ENCODE measurements at regions not wholly inside any gene's neighbourhood (a gene's known extent, or its start where the extent isn't known, plus 50 kb on each side); places are given as distances from the start of the nearest gene placed in this dataset.

- Histone ChIP-seq H3K27ac (no peak overlapping the region), H3K27me3 (no peaks in the 10 kb centered on the region), H2AFZ (replicated peaks) (peak overlapping the region; percentile 45), H3K79me2 (ENCODE audit: low read depth) (no peaks in the 10 kb centered on the region), H4K20me1 (ENCODE audit: low read depth) (no peaks in the 10 kb centered on the region), H3K36me3 (no peaks in the 10 kb centered on the region), H3K4me2 (no peak overlapping the region), H3K4me1 (no peaks in the 10 kb centered on the region), H3F3A (ENCODE audit: low read depth) (no peaks in the 10 kb centered on the region), H3K9ac (no peak overlapping the region), H3K4me3 (no peak overlapping the region), H3K9me3 (ENCODE audit: low read depth) (no peaks in the 10 kb centered on the region)
- DNase-seq (ENCODE audit: low spot score) = no peak
- Mint-ChIP-seq H3K27ac (no peak overlapping the region), H3K4me1 (peaks cover 7% of the 10 kb centered on the region), H3K4me3 (no peak overlapping the region), H3K36me3 (no peaks in the 10 kb centered on the region), H3K27me3 (ENCODE audit: insufficient read depth, low read depth) (peaks cover 2% of the 10 kb centered on the region), H3K9me3 (no peaks in the 10 kb centered on the region)
- TF ChIP-seq, protein P1, sequence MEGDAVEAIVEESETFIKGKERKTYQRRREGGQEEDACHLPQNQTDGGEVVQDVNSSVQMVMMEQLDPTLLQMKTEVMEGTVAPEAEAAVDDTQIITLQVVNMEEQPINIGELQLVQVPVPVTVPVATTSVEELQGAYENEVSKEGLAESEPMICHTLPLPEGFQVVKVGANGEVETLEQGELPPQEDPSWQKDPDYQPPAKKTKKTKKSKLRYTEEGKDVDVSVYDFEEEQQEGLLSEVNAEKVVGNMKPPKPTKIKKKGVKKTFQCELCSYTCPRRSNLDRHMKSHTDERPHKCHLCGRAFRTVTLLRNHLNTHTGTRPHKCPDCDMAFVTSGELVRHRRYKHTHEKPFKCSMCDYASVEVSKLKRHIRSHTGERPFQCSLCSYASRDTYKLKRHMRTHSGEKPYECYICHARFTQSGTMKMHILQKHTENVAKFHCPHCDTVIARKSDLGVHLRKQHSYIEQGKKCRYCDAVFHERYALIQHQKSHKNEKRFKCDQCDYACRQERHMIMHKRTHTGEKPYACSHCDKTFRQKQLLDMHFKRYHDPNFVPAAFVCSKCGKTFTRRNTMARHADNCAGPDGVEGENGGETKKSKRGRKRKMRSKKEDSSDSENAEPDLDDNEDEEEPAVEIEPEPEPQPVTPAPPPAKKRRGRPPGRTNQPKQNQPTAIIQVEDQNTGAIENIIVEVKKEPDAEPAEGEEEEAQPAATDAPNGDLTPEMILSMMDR (IDR thresholded peaks at IDR 0.05) = no peak
These were observed 225.3 kb upstream of the FOXQ1 start for GRCh38 chr6:1086446-1087153.

- Mint-ChIP-seq H3K36me3 (no peaks in the 10 kb centered on the region), H3K4me1 (peaks cover 19% of the 10 kb centered on the region), H3K27me3 (ENCODE audit: insufficient read depth, low read depth) (peaks cover 5% of the 10 kb centered on the region), H3K9me3 (peaks cover 5% of the 10 kb centered on the region), H3K27ac (no peak overlapping the region), H3K4me3 (no peak overlapping the region)
- Histone ChIP-seq H3K9me3 (ENCODE audit: low read depth) (no peaks in the 10 kb centered on the region), H3K27me3 (no peaks in the 10 kb centered on the region), H3K36me3 (no peaks in the 10 kb centered on the region), H3K4me2 (no peak overlapping the region), H3K4me3 (no peak overlapping the region), H2AFZ (replicated peaks) (no peak overlapping the region), H3K27ac (no peak overlapping the region), H3K4me1 (peaks cover 7% of the 10 kb centered on the region), H4K20me1 (ENCODE audit: low read depth) (no peaks in the 10 kb centered on the region), H3K9ac (no peak overlapping the region), H3K79me2 (ENCODE audit: low read depth) (no peaks in the 10 kb centered on the region), H3F3A (ENCODE audit: low read depth) (no peaks in the 10 kb centered on the region)
- no peak for DNase-seq (ENCODE audit: low spot score)
- no peak for TF ChIP-seq EZH2 (IDR thresholded peaks at IDR 0.05)
- no peak for TF ChIP-seq EZH2phosphoT487 (IDR thresholded peaks at IDR 0.05)
- TF ChIP-seq, protein P1 (IDR thresholded peaks at IDR 0.05) = no peak
These were observed 229.5 kb upstream of the FOXQ1 start for GRCh38 chr6:1082285-1082935.

- Histone ChIP-seq H3K4me2 (no peak overlapping the region), H2AFZ (replicated peaks) (no peak overlapping the region), H4K20me1 (ENCODE audit: low read depth) (no peaks in the 10 kb centered on the region), H3K27me3 (no peaks in the 10 kb centered on the region), H3K9ac (no peak overlapping the region), H3K4me1 (peaks cover 7% of the 10 kb centered on the region), H3K36me3 (no peaks in the 10 kb centered on the region), H3K79me2 (ENCODE audit: low read depth) (no peaks in the 10 kb centered on the region), H3K9me3 (ENCODE audit: low read depth) (no peaks in the 10 kb centered on the region), H3K4me3 (no peak overlapping the region), H3F3A (ENCODE audit: low read depth) (no peaks in the 10 kb centered on the region), H3K27ac (no peak overlapping the region)
- no peak for DNase-seq (ENCODE audit: low spot score)
- Mint-ChIP-seq H3K9me3 (peaks cover 5% of the 10 kb centered on the region), H3K4me3 (no peak overlapping the region), H3K4me1 (peaks cover 24% of the 10 kb centered on the region), H3K27ac (no peak overlapping the region), H3K36me3 (no peaks in the 10 kb centered on the region), H3K27me3 (ENCODE audit: insufficient read depth, low read depth) (peaks cover 3% of the 10 kb centered on the region)
- TF ChIP-seq EZH2 (IDR thresholded peaks at IDR 0.05) = no peak
- TF ChIP-seq EZH2phosphoT487 (IDR thresholded peaks at IDR 0.05) = no peak
- TF ChIP-seq, protein P1 (IDR thresholded peaks at IDR 0.05) = no peak
These were observed 230.2 kb upstream of the FOXQ1 start for GRCh38 chr6:1081551-1082284.
